ENCODE measurements at regions not wholly inside any gene's neighbourhood (a gene's known extent, or its start where the extent isn't known, plus 50 kb on each side); places are given as distances from the start of the nearest gene placed in this dataset.

GRCh38 chr20:51970858-51971257 is 168.5 kb upstream of the SALL4 start:
- no peak for TF ChIP-seq POLR2AphosphoS5 (IDR thresholded peaks at IDR 0.05; ENCODE audit: low read depth, low read length)
- TF ChIP-seq CTCF (IDR thresholded peaks at IDR 0.05): no peak
- TF ChIP-seq, protein P1, sequence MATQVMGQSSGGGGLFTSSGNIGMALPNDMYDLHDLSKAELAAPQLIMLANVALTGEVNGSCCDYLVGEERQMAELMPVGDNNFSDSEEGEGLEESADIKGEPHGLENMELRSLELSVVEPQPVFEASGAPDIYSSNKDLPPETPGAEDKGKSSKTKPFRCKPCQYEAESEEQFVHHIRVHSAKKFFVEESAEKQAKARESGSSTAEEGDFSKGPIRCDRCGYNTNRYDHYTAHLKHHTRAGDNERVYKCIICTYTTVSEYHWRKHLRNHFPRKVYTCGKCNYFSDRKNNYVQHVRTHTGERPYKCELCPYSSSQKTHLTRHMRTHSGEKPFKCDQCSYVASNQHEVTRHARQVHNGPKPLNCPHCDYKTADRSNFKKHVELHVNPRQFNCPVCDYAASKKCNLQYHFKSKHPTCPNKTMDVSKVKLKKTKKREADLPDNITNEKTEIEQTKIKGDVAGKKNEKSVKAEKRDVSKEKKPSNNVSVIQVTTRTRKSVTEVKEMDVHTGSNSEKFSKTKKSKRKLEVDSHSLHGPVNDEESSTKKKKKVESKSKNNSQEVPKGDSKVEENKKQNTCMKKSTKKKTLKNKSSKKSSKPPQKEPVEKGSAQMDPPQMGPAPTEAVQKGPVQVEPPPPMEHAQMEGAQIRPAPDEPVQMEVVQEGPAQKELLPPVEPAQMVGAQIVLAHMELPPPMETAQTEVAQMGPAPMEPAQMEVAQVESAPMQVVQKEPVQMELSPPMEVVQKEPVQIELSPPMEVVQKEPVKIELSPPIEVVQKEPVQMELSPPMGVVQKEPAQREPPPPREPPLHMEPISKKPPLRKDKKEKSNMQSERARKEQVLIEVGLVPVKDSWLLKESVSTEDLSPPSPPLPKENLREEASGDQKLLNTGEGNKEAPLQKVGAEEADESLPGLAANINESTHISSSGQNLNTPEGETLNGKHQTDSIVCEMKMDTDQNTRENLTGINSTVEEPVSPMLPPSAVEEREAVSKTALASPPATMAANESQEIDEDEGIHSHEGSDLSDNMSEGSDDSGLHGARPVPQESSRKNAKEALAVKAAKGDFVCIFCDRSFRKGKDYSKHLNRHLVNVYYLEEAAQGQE (IDR thresholded peaks at IDR 0.05; ENCODE audit: insufficient read depth in 1 of 2, low read depth in 2 of 2, low read length in 1 of 2): no peak
- no peak for TF ChIP-seq SIN3A (IDR thresholded peaks at IDR 0.05; ENCODE audit: borderline replicate concordance, insufficient read depth, low read depth, low read length)
